ENCODE measurements at regions not wholly inside any gene's neighbourhood (a gene's known extent, or its start where the extent isn't known, plus 50 kb on each side); places are given as distances from the start of the nearest gene placed in this dataset.

- Histone ChIP-seq H3K14ac (ENCODE audit: insufficient read length) (no peak overlapping the region), H3K4ac (replicated peaks; ENCODE audit: insufficient read length, low read depth, low read length) (no peak overlapping the region), H3K18ac (ENCODE audit: extremely low read depth, low read length) (no peak overlapping the region), H3K27me3 (replicated peaks in 1 of 4; ENCODE audit: control insufficient read depth in 3 of 4, extremely low read depth in 1 of 4, insufficient read depth in 3 of 4, low read length in 3 of 4) (no peaks in the 10 kb centered on the region), H3K79me2 (ENCODE audit: control insufficient read depth in 1 of 2, insufficient read depth in 2 of 2, low read length in 2 of 2) (no peaks in the 10 kb centered on the region), H3K79me1 (ENCODE audit: low read depth, low read length) (no peaks in the 10 kb centered on the region), H2BK20ac (ENCODE audit: low read length) (no peak overlapping the region), H4K91ac (replicated peaks; ENCODE audit: insufficient read length, low read length) (no peak overlapping the region), H4K20me1 (replicated peaks in 1 of 2; ENCODE audit: control insufficient read depth in 1 of 2, insufficient read depth in 2 of 2, low read length in 2 of 2) (no peaks in the 10 kb centered on the region), H4K5ac (ENCODE audit: insufficient read length, low read depth, low read length) (no peak overlapping the region), H2BK5ac (ENCODE audit: low read depth, low read length) (no peak overlapping the region), H2BK15ac (ENCODE audit: low read length) (no peak overlapping the region), H3K23ac (ENCODE audit: insufficient read length) (no peak overlapping the region), H3K4me3 (ENCODE audit: extremely low read depth in 1 of 4, insufficient read depth in 2 of 4, low read depth in 3 of 4, low read length in 4 of 4) (no peak overlapping the region), H3K4me1 (replicated peaks in 1 of 4; ENCODE audit: control insufficient read depth in 3 of 4, insufficient read depth in 4 of 4, low read length in 3 of 4) (peaks cover 0 to 9% (median 1%) of the 10 kb centered on the region in 4 experiments; a peak in 2 of 7 replicates), H3K36me3 (ENCODE audit: control insufficient read depth in 2 of 4, insufficient read depth in 4 of 4, low read length in 3 of 4) (no peaks in the 10 kb centered on the region), H2AK5ac (ENCODE audit: low read depth, low read length) (no peak overlapping the region), H3K9me3 (ENCODE audit: insufficient read depth in 2 of 2, low read depth in 1 of 2, low read length in 1 of 2) (peaks cover 9 to 14% of the 10 kb centered on the region in 2 experiments; a peak in 3 of 4 replicates), H2AFZ (ENCODE audit: low read length) (no peak overlapping the region), H3K4me2 (ENCODE audit: insufficient read depth in 1 of 2, low read depth in 2 of 2, low read length in 2 of 2) (no peak overlapping the region), H2BK120ac (replicated peaks; ENCODE audit: low read depth, low read length) (no peak overlapping the region), H4K8ac (ENCODE audit: extremely low read depth, insufficient read depth, low read length) (no peak overlapping the region), H3K23me2 (ENCODE audit: low read depth, low read length) (no peaks in the 10 kb centered on the region), H3K56ac (replicated peaks; ENCODE audit: insufficient read length, low read depth, low read length) (no peak overlapping the region), H3K9ac (replicated peaks in 1 of 4; ENCODE audit: extremely low read depth in 1 of 4, low read depth in 3 of 4, low read length in 3 of 4) (no peak overlapping the region), H3K27ac (ENCODE audit: low read depth, low read length) (no peak overlapping the region), H2BK12ac (ENCODE audit: low read depth, low read length) (no peak overlapping the region)
- CTCF ChIA-PET (ENCODE audit: partially characterized antibody), result no interaction called here
- DNase-seq (ENCODE audit: low read depth in 1 of 2, low spot score in 2 of 2) (no peak), FAIRE-seq (no peak)
- POLR2A ChIA-PET (ENCODE audit: partially characterized antibody), result no interaction called here
- 60% methylated on average over 4 of the region's 4 CpGs; no CpG with 5 or more reads in 1 of the 2 experiments for WGBS, 2 experiments (ENCODE audit: extremely low coverage in 1 of 2, insufficient coverage in 1 of 2, insufficient read length in 1 of 2, insufficient replicate concordance in 2 of 2, low coverage in 1 of 2, low lambda C conversion rate in 2 of 2, missing lambda C conversion rate in 1 of 2)
- no peak for TF ChIP-seq RXRA (IDR thresholded peaks at IDR 0.05; ENCODE audit: insufficient read depth, low read depth, low read length)
- no peak for TF ChIP-seq TEAD4 (IDR thresholded peaks at IDR 0.05; ENCODE audit: low read depth, low read length)
- no peak for TF ChIP-seq CHD1 (IDR thresholded peaks at IDR 0.05; ENCODE audit: low read depth, low read length)
- TF ChIP-seq RBBP5 (IDR thresholded peaks at IDR 0.05; ENCODE audit: borderline replicate concordance, low read depth, low read length), result no peak
- no peak for TF ChIP-seq RAD21 (IDR thresholded peaks at IDR 0.05 in 1 of 2, conservative IDR thresholded peaks at IDR 0.05 in 1 of 2; ENCODE audit: low read depth in 2 of 2, low read length in 2 of 2)
- no peak for TF ChIP-seq HDAC2 (IDR thresholded peaks at IDR 0.05; ENCODE audit: borderline replicate concordance in 1 of 2, low read depth in 2 of 2, low read length in 2 of 2)
- TF ChIP-seq CBX5 (IDR thresholded peaks at IDR 0.05; ENCODE audit: low read depth, low read length), result no peak
- TF ChIP-seq EZH2 (IDR thresholded peaks at IDR 0.05; ENCODE audit: low read depth, low read length, severe bottlenecking), result no peak
- TF ChIP-seq KDM4A (IDR thresholded peaks at IDR 0.05; ENCODE audit: low read depth, low read length, severe bottlenecking), result no peak
- no peak for TF ChIP-seq SRF (IDR thresholded peaks at IDR 0.05; ENCODE audit: low read depth, low read length)
- TF ChIP-seq TCF12 (IDR thresholded peaks at IDR 0.05; ENCODE audit: low read depth, low read length), result no peak
- TF ChIP-seq MAFK (IDR thresholded peaks at IDR 0.05; ENCODE audit: low read depth, low read length), result no peak
- no peak for TF ChIP-seq ATF2 (IDR thresholded peaks at IDR 0.05; ENCODE audit: low read length)
Observed at GRCh38 chr10:44209811-44210210, 175.1 kb downstream of the CXCL12 start.

Measured in H1 (cell line).